Nephron progenitor cell (in vitro differentiated cells): ENCODE measurements at regions not wholly inside any gene's neighbourhood (a gene's known extent, or its start where the extent isn't known, plus 50 kb on each side); places are given as distances from the start of the nearest gene placed in this dataset.

Experiments used
- DNase-seq: peaks from one replicate; pipeline ENCODE4 v3.0.0; 2021
- H3K27ac Mint-ChIP-seq: 2 replicates; pipeline ENCODE4 v1.8.0; 2021; ENCODE audit warnings: mild to moderate bottlenecking, moderate library complexity, mixed read lengths
- H3K27me3 Mint-ChIP-seq: 2 replicates; pipeline ENCODE4 v1.8.0; 2021; ENCODE audit warnings: mild to moderate bottlenecking, low read depth, mixed read lengths; ENCODE audit not compliant: poor library complexity
- H3K36me3 Mint-ChIP-seq: 2 replicates; pipeline ENCODE4 v1.8.0; 2021; ENCODE audit warnings: low read depth, mixed read lengths
- H3K4me1 Mint-ChIP-seq: 2 replicates; pipeline ENCODE4 v1.8.0; 2021; ENCODE audit warnings: mixed read lengths
- H3K4me3 Mint-ChIP-seq: 2 replicates; pipeline ENCODE4 v1.8.0; 2021; ENCODE audit warnings: mild to moderate bottlenecking, moderate library complexity, mixed read lengths
- H3K9me3 Mint-ChIP-seq: 2 replicates; pipeline ENCODE4 v1.8.0; 2021; ENCODE audit warnings: mild to moderate bottlenecking, moderate library complexity, mixed read lengths
- TF ChIP-seq, protein P1 (sequence below): fragments of 200-600 bp; sonication (generic); IDR thresholded peaks from 2 replicates; pipeline ENCODE4 v1.5.0; 2021; ENCODE audit warnings: antibody characterized with exemption

DNA sequence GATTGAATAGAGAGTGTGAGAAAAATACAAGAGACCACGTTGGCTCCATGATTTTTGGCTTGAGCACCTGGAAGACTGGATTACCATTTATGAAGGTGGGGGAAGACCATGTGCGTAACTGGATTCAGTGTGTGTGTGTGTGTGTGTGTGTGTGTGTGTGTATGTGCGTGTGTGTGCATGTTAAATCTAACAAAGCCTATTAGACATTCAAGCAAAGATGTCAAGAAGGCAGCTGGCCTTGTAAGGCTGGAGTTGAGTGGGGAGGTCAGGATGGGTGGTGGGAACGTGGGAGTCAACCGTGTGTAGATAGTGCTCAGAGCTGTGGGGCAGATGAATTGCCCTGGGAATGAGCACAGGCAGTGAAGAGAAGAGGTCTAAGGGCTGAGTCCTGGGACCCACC is 293.8 kb upstream of the POU3F1 start:
- Mint-ChIP-seq H3K36me3 (no peaks in the 10 kb centered on the region), H3K4me3 (no peak overlapping the region), H3K4me1 (no peaks in the 10 kb centered on the region), H3K9me3 (peaks cover 6% of the 10 kb centered on the region), H3K27ac (peak overlapping the region; percentile 50), H3K27me3 (peaks cover 47% of the 10 kb centered on the region)
- DNase-seq: no peak
- TF ChIP-seq, protein P1, sequence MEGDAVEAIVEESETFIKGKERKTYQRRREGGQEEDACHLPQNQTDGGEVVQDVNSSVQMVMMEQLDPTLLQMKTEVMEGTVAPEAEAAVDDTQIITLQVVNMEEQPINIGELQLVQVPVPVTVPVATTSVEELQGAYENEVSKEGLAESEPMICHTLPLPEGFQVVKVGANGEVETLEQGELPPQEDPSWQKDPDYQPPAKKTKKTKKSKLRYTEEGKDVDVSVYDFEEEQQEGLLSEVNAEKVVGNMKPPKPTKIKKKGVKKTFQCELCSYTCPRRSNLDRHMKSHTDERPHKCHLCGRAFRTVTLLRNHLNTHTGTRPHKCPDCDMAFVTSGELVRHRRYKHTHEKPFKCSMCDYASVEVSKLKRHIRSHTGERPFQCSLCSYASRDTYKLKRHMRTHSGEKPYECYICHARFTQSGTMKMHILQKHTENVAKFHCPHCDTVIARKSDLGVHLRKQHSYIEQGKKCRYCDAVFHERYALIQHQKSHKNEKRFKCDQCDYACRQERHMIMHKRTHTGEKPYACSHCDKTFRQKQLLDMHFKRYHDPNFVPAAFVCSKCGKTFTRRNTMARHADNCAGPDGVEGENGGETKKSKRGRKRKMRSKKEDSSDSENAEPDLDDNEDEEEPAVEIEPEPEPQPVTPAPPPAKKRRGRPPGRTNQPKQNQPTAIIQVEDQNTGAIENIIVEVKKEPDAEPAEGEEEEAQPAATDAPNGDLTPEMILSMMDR: no peak

- Mint-ChIP-seq H3K4me1 (no peaks in the 10 kb centered on the region), H3K27me3 (peaks cover 55% of the 10 kb centered on the region), H3K27ac (no peak overlapping the region), H3K36me3 (no peaks in the 10 kb centered on the region), H3K9me3 (no peaks in the 10 kb centered on the region), H3K4me3 (no peak overlapping the region)
- DNase-seq: no peak
- TF ChIP-seq, protein P1: no peak
Observed at GRCh38 chr1:38337711-38338110, 291.1 kb upstream of the POU3F1 start.

- TF ChIP-seq, protein P1: no peak
- peaks cover 53% of the 10 kb centered on the region for H3K27me3 Mint-ChIP-seq
Observed at GRCh38 chr1:38336961-38337360, 290.4 kb upstream of the POU3F1 start.

GRCh38 chr1:38336301-38336923 is 289.8 kb upstream of the POU3F1 start:
- TF ChIP-seq, protein P1: no peak
- Mint-ChIP-seq H3K36me3 (no peaks in the 10 kb centered on the region), H3K27me3 (peaks cover 54% of the 10 kb centered on the region), H3K27ac (no peak overlapping the region), H3K4me1 (no peaks in the 10 kb centered on the region), H3K9me3 (no peaks in the 10 kb centered on the region), H3K4me3 (no peak overlapping the region)
- no peak for DNase-seq

More at GRCh38 chr1:38336961-38337360, 290.4 kb upstream of the POU3F1 start:
- H3K27ac Mint-ChIP-seq: no peak overlapping the region
- no peak overlapping the region for H3K4me3 Mint-ChIP-seq
- no peaks in the 10 kb centered on the region for H3K36me3 Mint-ChIP-seq
- no peaks in the 10 kb centered on the region for H3K4me1 Mint-ChIP-seq
- DNase-seq: no peak
- H3K9me3 Mint-ChIP-seq: no peaks in the 10 kb centered on the region

- no peaks in the 10 kb centered on the region for H3K36me3 Mint-ChIP-seq
- H3K4me3 Mint-ChIP-seq: no peak overlapping the region
- no peaks in the 10 kb centered on the region for H3K4me1 Mint-ChIP-seq
- TF ChIP-seq, protein P1: no peak
- H3K9me3 Mint-ChIP-seq: no peaks in the 10 kb centered on the region
- H3K27ac Mint-ChIP-seq: no peak overlapping the region
- H3K27me3 Mint-ChIP-seq: peaks cover 46% of the 10 kb centered on the region
- no peak for DNase-seq
Observed at GRCh38 chr1:38334930-38335592, 288.5 kb upstream of the POU3F1 start.
